GM23338 (cell line): ENCODE measurements at regions not wholly inside any gene's neighbourhood (a gene's known extent, or its start where the extent isn't known, plus 50 kb on each side); places are given as distances from the start of the nearest gene placed in this dataset.

Source experiments
- CREB1 ChIP-seq: fragments of 250-450 bp; sonication (Bioruptor Pico); IDR thresholded peaks from 2 replicates; pipeline ENCODE4 v1.5.0; 2020; ENCODE audit warnings: low read depth, mild to moderate bottlenecking, moderate library complexity
- CTCF ChIP-seq, 2 experiments: fragments of 200-600 bp in 1 of 2; sonication (generic) in 1 of 2; conservative IDR thresholded peaks; 2 replicates each; pipeline versions ENCODE4 v1.5.1 to v1.6.1; 2016 to 2017; ENCODE audit warnings: antibody characterized with exemption in 2 of 2, low read depth in 2 of 2, mild to moderate bottlenecking in 2 of 2, moderate library complexity in 1 of 2
- EZH2phosphoT487 ChIP-seq: fragments of 200-600 bp; sonication (generic); IDR thresholded peaks from one replicate; pipeline ENCODE4 v1.8.1; 2018; ENCODE audit warnings: antibody characterized with exemption; ENCODE audit not compliant: unreplicated experiment
- POLR2AphosphoS5 ChIP-seq: IDR thresholded peaks from 2 replicates; pipeline ENCODE4 v1.6.1; 2016; ENCODE audit warnings: antibody characterized with exemption, low read depth
- REST ChIP-seq: IDR thresholded peaks from one replicate; pipeline ENCODE4 v1.6.1; 2018; ENCODE audit warnings: antibody characterized with exemption; ENCODE audit not compliant: unreplicated experiment

DNA sequence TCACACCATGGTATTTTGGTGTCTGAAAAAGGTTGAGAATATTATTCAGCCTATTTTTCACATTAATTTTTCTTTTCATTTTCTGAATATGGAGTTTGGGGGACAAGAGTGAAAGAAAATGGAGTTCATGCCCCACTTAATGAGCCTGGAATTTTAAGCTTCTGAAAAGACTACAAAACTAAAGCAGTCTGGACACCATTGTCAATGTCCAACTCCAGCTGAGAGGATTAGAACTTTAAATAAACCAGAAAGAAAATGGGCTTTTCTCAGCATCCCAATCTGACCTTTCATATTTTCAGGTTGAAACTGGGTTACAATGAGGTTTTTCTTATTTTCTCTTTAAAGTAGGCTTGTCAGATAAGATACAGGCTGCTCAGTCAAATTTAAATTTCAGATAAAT lies 207.7 kb downstream of the SLC6A15 start:
- no peak for TF ChIP-seq CTCF (conservative IDR thresholded peaks at IDR 0.05; ENCODE audit: low read depth in 2 of 2)
- TF ChIP-seq REST = no peak
- TF ChIP-seq POLR2AphosphoS5 = no peak
- TF ChIP-seq CREB1 (CRISPR knock-in tag) = no peak
- TF ChIP-seq EZH2phosphoT487 = no peak
